GM18873 (cell line): ENCODE measurements at regions not wholly inside any gene's neighbourhood (a gene's known extent, or its start where the extent isn't known, plus 50 kb on each side); places are given as distances from the start of the nearest gene placed in this dataset.
"Not testable (repeated sequence)": the region's sequence is repeated elsewhere in the genome, so short reads cannot be mapped to it uniquely, and the experiment has no call there.

ENCODE experiments used
- ATAC-seq: cut with Tn5 transposase; IDR thresholded peaks from one replicate; pipeline ENCODE4 v1.9.1; 2021; ENCODE audit warnings: mild to moderate bottlenecking, moderate library complexity, moderate number of reproducible peaks; ENCODE audit not compliant: unreplicated experiment, low FRiP score

DNA sequence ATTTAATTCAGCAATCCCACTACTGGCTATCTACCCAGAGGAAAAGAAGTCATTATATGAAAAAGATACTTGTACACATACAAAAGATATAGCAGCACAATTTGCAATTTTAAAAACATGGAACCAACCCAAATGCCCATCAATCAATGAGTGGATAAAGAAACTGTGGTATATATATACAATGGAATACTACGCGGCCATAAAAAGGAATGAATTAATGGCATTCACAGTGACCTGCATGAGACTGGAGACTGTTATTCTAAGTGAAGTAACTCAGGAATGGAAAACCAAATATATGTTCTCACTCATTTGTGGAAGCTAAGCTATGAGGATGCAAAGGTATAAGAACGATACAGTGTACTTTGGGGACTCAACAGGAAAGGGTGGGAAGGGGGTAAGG is 102.8 kb upstream of the KCNMA1 start:
- not testable (repeated sequence) for ATAC-seq

GRCh38 chr10:77738496-77739158 is 101.0 kb upstream of the KCNMA1 start:
- no peak for ATAC-seq

- no peak for ATAC-seq
These were observed 100.0 kb upstream of the KCNMA1 start for GRCh38 chr10:77737608-77738007.

GRCh38 chr10:77735136-77735535 is 97.5 kb upstream of the KCNMA1 start:
- not testable (repeated sequence) for ATAC-seq

DNA sequence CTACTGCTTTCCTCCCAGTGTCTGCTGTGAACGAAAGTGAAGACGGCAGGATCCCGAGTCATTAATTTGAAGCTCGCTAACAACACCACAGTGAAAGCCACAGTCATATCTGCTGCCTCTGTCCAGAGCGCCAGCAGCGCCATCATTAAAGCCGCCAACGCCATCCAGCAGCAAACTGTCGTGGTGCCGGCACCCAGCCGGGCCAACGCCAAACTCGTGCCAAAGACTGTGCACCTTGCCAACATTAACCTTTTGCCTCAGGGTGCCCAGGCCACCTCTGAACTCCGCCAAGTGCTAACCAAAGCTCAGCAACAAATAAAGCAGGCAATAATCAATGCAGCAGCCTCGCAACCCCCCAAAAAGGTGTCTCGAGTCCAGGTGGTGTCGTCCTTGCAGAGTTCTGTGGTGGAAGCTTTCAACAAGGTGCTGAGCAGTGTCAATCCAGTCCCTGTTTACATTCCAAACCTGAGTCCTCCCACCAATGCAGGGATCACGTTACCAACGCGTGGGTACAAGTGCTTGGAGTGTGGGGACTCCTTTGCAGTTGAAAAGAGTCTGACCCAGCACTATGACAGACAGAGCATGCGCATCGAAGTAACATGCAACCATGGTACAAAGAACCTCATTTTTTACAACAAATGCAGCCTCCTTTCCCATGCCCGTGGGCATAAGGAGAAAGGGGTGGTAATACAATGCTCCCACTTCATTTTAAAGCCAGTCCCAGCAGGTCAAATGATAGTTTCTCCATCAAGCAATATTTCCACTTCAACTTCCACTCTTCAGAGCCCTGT is 94.8 kb upstream of the KCNMA1 start:
- ATAC-seq: no peak

DNA sequence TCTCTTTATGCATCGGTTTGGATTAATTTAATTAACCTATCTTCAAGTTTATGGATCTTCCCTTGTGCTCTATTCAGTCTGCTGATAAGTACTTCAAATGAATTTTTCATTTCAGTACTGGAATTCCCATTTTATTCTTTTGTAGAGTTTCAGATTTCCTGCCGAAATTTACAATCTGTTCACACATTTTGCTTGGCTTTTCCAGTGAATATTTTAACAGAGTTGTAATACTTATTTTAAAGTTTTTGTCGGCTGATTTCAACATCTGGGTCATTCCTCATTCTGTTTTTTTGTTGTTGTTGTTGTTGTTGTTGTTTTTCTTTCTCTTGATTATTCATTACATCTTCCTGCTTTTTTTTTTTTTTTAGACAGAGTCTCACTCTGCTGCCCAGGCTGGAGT is 89.9 kb upstream of the KCNMA1 start:
- ATAC-seq: no peak

GRCh38 chr10:77726732-77727131 is 89.1 kb upstream of the KCNMA1 start:
- no peak for ATAC-seq

DNA sequence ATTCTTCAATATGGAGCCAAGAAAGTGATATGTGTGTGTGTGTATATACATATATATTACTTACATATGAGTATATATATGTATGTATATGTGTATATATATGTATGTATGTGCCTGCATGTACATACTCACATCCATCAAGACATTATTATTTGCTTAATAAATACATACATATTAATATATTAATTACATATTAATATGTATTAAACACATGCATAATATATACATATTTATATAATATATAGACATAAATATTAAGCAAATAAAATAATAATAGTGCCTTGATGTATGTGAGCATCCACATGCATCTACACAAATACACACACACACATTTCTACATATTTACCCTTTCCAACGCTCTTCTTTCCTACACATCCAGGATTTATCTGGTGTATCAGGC is 88.7 kb upstream of the KCNMA1 start:
- ATAC-seq: no peak

GRCh38 chr10:77724820-77725219 is 87.2 kb upstream of the KCNMA1 start:
- ATAC-seq: no peak

GRCh38 chr10:77723376-77723775 is 85.8 kb upstream of the KCNMA1 start:
- ATAC-seq: no peak

DNA sequence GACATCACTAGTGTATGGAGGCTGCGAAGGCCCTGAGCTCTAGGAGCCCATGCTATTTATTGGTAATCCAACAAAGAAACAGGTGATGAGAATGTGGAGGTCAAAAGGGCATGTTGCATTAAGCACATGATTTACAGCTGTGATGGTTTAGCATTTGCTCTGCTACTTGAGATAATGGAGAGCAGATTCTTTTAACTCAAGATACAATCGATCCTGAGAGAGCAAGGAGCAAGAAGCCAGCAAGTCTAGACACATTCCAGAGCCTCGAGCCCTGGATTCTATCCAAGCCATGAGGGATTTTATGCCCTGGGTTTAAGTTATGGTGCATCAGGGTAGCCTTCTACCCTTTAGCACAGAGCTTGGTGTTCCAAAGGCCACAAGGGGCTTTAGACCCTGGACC is 85.3 kb upstream of the KCNMA1 start:
- ATAC-seq: not testable (repeated sequence)

DNA sequence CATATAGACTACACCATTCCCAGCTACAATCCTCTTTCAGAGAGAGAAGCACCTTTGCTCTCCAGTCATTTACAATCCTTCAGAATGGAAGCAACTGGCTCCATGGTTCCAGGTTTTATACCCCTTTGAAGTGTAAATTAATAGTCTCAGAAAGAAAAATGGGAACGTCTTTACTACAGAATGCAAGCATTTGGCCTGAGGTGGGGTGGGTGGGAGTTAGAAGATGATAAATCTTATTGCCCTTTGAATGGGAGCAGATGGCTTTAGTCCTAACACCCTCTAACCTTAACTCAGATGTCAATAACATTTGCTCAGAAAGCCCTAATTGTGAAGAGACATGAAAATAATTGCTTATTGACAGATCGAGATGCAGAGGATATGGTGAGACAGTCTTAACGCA is 84.2 kb upstream of the KCNMA1 start:
- ATAC-seq: no peak

GRCh38 chr10:77718957-77719356 is 81.3 kb upstream of the KCNMA1 start:
- ATAC-seq: no peak

DNA sequence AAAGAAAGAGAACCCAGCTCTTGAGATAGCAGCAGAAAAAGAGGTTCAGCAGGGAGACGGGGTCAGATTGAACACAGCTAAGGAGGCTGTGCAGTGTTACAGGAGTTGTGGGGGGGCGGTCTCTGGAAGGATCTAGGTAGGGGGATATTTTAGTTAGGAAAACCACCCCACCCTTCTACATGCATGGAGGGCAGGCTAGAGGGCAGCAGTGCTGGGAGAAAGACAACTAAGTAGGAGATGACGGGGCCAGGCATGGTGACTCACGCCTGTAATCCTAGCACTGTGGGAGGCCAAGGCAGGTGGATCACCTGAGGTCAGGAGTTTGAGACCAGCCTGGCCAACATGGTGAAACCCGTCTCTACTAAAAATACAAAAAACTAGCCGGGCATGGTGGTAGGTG is 80.7 kb upstream of the KCNMA1 start:
- ATAC-seq: not testable (repeated sequence)

- no peak for ATAC-seq
These were observed 79.7 kb upstream of the KCNMA1 start for GRCh38 chr10:77717336-77717735.

DNA sequence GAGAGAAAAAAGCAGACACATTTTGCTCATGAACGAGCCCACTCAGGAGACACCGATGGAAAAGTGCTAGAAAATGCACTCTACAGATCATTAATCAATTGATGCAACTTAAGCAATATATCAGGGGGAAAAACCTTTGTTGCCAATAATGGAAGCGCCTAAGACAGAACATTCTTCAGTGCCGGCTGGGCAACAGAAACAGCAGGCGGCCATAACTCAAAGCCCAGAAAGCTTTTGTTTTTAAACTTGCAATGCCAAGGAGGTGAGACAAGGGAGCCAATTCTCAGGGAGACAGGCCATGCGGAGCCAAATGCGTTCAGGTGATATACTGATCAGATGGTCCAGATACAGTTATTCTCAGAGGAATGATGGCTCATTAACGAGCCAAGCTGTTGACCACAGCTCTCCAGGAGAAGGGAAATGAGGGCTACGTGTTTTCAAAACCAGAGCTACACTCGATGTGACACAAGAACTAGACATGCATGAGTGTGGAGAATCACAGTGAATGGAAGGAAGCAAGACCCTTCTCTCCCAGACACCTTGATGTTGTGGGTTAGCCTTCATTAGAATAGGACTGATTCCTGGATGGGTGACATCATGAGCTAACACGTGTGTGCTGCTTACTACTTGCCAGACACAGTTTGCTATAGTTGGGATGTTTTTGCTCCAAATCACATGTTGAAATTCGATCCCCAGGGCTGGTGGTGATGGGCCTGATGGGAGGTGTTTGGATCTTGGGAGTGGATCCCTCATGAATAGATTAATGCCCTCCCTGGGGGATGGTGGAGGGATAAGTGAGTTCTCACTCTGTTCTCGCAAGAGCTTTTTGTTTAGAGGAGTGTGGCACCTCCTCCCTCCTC is 79.1 kb upstream of the KCNMA1 start:
- ATAC-seq: no peak

- no peak for ATAC-seq
These were observed 77.9 kb upstream of the KCNMA1 start for GRCh38 chr10:77715536-77715935.

DNA sequence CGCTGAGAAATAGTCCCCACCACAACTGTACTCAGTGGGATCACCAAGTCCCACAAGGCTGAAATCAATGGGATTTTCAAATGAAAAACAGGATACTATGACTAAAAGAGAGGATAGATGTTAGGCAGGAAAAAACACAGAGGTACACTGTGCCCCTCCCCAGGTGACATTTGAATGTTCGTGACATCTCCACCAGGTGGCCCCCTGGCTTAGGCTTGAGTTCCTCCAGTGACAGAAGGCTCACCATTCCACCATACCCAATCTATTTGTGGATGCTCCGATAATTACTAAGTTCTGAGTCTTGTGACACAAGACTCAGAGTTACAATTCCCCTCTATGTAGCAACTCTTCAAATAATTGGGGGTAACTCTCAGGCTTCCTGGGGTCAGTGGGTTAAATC is 77.5 kb upstream of the KCNMA1 start:
- no peak for ATAC-seq

DNA sequence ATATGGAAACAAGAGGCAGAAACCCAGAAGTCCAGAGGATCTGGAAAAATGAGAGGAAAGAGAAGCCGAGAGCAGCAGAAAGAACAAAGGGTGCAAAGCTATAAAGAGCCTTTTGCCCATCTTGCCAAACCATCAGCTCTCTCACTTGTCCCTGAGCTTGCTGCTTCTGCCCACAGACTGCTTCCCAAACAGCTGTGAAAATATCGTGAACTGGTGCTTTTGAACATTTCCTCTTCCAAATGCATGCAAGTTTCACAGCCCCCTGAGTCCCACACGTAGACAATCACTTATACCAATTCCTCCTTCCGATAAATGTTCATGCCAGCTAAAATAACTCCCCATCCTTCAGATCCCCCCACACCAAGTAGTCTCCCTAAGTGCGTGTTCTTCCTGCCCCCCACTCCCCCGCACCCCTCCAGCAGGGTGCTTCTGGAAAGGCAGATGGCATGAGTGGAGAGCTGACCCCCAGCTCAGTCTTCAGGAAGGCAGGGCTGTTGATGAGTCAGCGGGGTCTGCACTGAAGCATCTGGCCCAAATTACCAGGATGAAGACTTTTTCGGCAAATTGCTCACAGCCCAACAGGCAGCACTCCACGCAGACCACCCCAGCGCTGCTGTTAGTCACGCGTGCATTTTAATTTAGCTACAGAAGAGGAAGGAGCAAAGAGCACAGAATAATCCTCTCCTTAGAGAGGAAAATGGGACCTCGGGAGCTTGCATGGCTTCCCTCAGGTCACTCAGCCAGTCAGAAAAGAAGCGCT is 76.1 kb upstream of the KCNMA1 start:
- ATAC-seq: no peak

DNA sequence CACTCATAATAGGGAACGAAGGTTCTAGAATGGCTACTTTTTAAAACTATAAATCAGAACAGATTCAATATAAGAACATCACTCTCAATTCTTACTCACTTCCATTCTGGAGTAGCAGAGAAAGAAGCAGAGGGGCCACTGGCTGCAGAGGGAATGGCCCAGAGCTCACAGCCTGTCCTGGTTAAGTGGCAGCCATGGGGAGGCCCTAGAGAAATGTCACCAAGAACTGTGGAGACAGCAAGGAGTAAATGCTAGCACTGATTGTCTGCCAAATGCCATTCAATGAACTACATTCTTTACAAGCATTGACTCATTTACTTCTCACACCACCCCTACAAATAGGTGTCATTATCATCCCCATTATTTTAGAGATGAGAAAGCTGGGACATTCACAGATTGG is 74.6 kb upstream of the KCNMA1 start:
- no peak for ATAC-seq

DNA sequence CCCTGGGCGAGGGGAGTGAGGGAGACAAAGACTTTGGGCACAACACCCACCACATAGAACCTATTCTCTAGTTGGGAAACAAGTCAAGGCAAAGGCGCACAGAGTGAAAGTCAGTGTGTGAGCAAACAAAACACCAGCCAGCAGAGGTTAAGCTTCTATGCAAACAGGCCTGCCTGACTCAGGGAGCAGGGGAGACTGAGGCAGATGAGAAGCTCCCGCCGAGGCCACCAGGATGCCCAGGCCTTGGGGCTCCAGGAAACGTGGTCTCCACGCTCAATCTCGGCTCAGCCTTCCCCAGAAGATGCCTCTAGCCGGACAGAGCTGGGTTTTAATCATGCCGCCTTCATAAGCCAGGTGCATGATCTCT is 74.1 kb upstream of the KCNMA1 start:
- ATAC-seq: no peak
